ENCODE measurements at regions not wholly inside any gene's neighbourhood (a gene's known extent, or its start where the extent isn't known, plus 50 kb on each side); places are given as distances from the start of the nearest gene placed in this dataset.
"Not testable (repeated sequence)": the region's sequence is repeated elsewhere in the genome, so short reads cannot be mapped to it uniquely, and the experiment has no call there.

- DNase-seq (ENCODE audit: low spot score): no peak
Observed at GRCh38 chr3:117842086-117842485, 1132.5 kb downstream of the TUSC7 start.

DNA sequence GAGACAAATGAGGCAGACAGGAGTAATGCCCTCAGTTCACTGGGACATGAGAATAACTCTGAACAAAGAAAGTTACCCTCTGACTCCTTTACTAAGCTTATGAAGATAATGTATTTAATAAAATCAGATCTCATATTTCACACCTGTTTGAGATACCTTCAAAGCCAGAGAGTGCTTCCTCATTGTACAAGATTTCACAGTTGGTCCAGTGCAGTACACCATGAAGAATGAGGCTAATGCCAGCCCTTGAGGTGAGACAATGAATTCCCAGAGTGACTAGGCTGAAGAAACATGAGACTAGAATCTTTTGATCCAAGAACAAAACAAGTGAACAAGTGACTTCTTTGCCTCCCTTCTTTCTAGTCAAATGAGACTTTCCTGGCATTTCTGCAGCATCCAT lies 1133.8 kb downstream of the TUSC7 start:
- DNase-seq (ENCODE audit: low spot score): no peak

- DNase-seq (ENCODE audit: low spot score): peak; percentile 38
Observed at GRCh38 chr3:117844676-117845075, 1135.1 kb downstream of the TUSC7 start.

GRCh38 chr3:117846238-117846637 lies 1136.7 kb downstream of the TUSC7 start:
- DNase-seq (ENCODE audit: low spot score): no peak

DNA sequence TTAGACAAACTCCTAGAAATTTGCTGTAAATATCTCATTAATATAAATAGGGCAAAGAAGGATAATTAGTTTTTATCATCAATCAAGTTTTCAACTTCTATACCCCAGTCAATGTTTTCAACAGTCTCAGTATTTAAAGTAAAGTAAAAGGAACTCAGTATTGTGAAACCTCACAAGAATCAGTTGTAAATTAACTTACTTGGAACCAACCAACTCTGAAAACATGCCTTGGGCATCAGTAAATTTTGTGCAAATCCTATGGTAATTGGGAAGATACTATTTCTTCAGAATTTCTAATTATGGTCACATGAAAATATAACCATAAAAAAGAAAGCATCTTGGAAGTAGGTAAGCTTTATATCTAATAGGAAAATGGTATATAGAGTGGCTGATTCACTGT lies 1139.0 kb downstream of the TUSC7 start:
- DNase-seq (ENCODE audit: low spot score): no peak

DNA sequence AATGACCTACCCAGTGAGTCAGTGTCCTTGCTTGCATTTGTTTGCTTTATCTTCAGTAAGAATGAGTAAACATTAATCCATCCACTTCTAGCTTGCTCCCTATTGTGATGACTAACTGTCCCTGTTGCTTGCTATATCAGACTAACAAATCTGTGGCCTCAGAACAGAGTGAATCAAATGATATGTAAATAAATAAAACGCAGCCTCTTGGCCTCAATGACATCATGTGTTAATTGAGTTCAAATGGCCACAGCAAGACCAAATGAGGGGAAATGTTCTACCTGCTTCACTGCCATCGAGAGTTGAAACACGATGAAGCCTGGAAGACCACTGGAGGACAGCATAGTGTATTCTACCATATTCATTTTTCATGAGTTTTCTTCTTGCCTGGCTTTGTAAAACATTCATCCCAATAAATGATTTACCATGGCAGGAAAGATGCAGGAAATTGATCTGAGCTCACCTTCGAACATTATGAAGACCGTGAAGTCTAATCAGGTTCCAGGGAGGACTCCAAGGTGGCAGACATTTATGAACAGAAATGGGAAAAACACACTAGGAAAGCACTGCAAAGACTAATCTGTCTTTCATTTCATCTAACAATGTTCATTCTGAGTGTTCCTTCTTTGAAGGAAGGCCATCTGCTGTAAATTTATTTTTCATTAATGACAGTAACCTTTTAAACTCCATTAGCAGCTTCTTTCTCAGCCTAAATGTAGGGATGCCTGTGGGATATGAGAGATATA lies 1144.5 kb downstream of the TUSC7 start:
- peak; percentile 46 for DNase-seq (ENCODE audit: low spot score)

DNA sequence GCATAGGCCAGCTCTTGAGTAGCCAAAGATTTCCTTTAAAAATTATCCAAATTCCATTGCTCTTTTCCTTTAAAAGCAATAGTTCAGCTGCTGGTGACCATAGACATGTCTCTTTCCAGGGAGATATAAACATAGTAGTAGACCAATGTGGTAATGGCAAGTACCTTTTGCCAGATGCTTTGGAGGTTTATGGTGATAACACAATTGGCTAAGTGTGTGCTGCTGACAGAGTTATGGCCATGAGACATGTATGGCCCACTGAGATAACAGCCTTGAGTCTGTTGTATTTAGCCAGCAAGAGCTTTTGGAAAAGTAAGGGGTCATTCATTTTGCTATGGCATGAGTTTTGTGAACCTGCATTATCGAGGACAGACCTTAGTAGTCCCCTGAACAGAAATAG lies 1146.8 kb downstream of the TUSC7 start:
- DNase-seq (ENCODE audit: low spot score): no peak

- DNase-seq (ENCODE audit: low spot score): no peak
Observed at GRCh38 chr3:117863146-117863545, 1153.6 kb downstream of the TUSC7 start.

DNA sequence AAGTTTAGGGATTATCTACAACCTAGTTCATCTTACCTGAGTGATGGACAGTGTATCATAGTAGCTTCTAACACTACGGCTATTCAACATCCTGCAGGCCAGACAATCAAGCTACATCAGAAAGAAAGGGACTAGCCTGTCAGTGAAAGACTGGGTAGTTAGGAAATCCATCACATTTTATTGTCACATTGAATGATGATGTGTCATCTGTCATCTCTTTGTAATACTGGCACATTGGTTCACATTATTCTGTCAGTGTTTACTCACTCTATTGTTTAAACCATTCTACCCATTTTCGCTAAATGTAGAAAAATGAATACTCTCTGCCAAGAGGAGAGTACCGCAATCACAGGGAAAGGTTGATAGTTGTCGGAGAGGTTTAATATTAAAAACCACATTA lies 1155.8 kb downstream of the TUSC7 start:
- no peak for DNase-seq (ENCODE audit: low spot score)

DNA sequence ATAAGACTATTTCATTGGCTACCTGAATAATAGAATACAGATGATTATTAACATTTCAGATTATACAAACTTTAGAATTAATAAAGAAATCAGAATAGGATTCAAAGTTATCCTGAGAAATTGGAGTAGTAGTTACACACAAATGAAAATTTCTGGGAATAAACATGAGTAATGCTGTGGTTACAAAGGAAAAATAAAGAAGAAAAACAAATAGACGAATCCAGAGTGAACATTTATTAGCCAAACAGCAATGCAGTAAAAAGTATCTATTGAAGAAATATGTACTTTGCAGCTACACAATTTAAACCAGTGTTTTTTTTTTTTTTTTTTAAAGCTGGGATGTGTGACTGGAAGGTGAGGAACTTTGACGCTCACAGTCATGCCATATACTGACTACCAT lies 1159.2 kb downstream of the TUSC7 start:
- DNase-seq (ENCODE audit: low spot score): no peak

- no peak for DNase-seq (ENCODE audit: low spot score)
Observed at GRCh38 chr3:117871934-117872333, 1162.4 kb downstream of the TUSC7 start.

GRCh38 chr3:117872594-117873248 lies 1161.9 kb downstream of the IGSF11 start:
- DNase-seq (ENCODE audit: low spot score): not testable (repeated sequence)

DNA sequence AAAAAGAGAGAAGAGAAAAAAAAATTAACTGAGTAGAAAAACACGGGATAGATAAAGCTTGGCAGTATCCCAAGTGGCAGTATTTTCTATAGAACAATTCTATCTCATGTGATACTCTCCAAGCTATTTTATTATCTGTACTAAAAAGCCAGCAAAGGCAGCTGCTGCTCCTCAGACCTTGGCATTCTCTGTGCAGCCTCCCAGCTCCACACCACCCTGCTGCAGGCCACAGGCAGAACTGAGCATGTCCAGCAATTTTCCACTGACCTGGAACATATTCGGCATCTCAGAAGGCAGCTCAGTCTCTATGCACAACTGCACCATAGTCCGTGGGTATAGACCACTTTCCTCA lies 1161.4 kb downstream of the IGSF11 start:
- DNase-seq (ENCODE audit: low spot score): no peak

DNA sequence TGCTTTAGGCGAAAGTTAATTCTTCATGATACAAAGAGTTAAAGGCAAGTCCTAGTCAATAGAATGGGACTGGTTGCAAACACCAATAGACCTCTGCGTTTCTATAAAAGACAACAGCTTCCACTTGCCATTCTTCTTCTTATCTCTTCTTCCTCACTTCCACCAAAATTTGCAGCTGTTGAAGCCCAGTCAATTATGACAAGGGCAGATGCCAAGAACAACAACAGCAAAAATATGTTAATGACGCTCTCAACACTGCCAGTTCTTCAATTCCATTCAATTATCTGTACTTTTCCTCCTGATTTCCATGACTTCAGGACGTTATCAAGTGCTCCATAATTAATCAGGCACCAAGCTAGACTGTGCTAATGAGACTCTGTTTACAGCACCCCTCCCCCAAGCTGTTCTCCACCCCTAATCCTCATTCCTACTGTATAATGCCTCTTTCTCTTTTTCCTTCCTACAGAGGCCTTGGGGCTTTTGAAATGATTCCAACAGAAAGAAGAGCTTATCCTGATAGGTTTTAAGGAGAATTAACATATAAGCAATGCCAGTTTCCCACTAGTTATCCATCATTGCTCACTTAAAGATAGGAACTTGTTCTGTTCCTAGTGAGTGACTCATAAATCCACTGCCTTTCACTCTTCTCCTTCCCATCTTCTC lies 1160.5 kb downstream of the IGSF11 start:
- no peak for DNase-seq (ENCODE audit: low spot score)

- no peak for DNase-seq (ENCODE audit: low spot score)
Observed at GRCh38 chr3:117874904-117875874, 1159.5 kb downstream of the IGSF11 start.

DNA sequence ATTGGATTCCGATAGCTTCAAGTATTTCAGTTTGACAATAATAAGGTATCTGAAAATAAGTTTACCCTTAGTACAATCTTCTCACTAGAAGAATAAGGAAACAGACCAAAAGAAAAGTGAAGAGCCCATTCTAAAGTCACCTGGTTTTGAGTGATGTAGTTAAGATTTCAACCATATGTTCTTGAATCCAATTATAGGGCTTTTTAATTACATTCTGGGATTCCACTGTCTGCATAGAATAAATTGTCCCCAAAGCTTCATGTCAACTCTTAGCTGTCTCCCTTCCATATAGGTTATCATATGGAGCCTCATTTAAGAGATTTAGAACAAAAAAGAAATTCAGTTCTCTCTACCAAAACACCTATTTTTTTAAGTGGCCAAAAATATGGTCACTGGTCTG lies 1158.8 kb downstream of the IGSF11 start:
- no peak for DNase-seq (ENCODE audit: low spot score)

GRCh38 chr3:117880638-117881037 lies 1154.0 kb downstream of the IGSF11 start:
- no peak for DNase-seq (ENCODE audit: low spot score)

GRCh38 chr3:117881210-117881609 lies 1153.4 kb downstream of the IGSF11 start:
- DNase-seq (ENCODE audit: low spot score): no peak

GRCh38 chr3:117885011-117885441 lies 1149.6 kb downstream of the IGSF11 start:
- DNase-seq (ENCODE audit: low spot score): no peak

GRCh38 chr3:117886147-117886546 lies 1148.5 kb downstream of the IGSF11 start:
- DNase-seq (ENCODE audit: low spot score): no peak

DNA sequence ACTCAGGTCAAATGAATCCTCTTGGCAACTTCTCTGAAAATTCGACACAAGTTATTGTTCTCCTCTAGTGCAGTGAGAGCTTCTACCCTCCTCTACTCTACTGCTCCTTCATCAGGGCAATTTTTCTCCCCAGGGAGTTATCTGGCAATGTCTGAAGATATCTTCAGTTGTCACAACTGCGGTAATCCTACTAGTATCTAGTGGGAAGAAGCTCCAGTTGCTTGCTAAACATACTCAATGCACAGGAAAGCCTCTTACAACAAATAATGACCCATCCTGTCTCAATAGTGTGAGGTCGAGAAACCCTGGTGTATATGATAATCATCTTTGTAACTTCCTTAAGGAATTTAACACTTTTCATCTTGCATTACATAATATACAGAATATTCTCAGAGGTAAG lies 1147.6 kb downstream of the IGSF11 start:
- no peak for DNase-seq (ENCODE audit: low spot score)

GRCh38 chr3:117887901-117888300 lies 1146.7 kb downstream of the IGSF11 start:
- no peak for DNase-seq (ENCODE audit: low spot score)
